Testis (tissue), 2 donors: ENCODE measurements at regions not wholly inside any gene's neighbourhood (a gene's known extent, or its start where the extent isn't known, plus 50 kb on each side); places are given as distances from the start of the nearest gene placed in this dataset.

Experiments used
- DNase-seq: peaks from one replicate; pipeline ENCODE4 v3.0.0-alpha.2; 2019
- H3K27ac ChIP-seq, 2 donors: fragments of 200-600 bp; sonication (generic); one replicate each; pipeline ENCODE4 v1.5.1; 2019
- H3K27me3 ChIP-seq: fragments of 200-600 bp; sonication (generic); one replicate; pipeline ENCODE4 v1.5.1; 2019
- H3K36me3 ChIP-seq: fragments of 200-600 bp; sonication (generic); one replicate; pipeline ENCODE4 v1.5.1; 2017; ENCODE audit warnings: low read depth; ENCODE audit errors: missing control alignments
- H3K4me1 ChIP-seq: fragments of 200-600 bp; sonication (generic); one replicate; pipeline ENCODE4 v1.5.1; 2019
- H3K4me3 ChIP-seq, 2 donors: fragments of 200-600 bp; sonication (generic); one replicate each; pipeline ENCODE4 v1.5.1; 2017 to 2019
- H3K9me3 ChIP-seq: fragments of 200-600 bp; sonication (generic); one replicate; pipeline ENCODE4 v1.5.1; 2017
- POLR2A ChIP-seq: fragments of 450-650 bp; IDR thresholded peaks from one replicate; pipeline ENCODE4 v1.6.1; 2017; ENCODE audit warnings: antibody characterized with exemption, mild to moderate bottlenecking, moderate library complexity
- WGBS, 2 donors: methylation state at CpG; one replicate each; pipeline ENCODE4 v1.1.5; 2018; 5-methylcytosine and 5-hydroxymethylcytosine counted together
- intact Hi-C: fragments of 100-400 bp; cut with DNase I; formaldehyde crosslinking; loops from one replicate; pipeline ENCODE4 v1.15.1; 2023; ENCODE audit warnings: low total_unique reads
- TF ChIP-seq, protein P1 (sequence below), 3 experiments: fragments of 450-650 bp in 2 of 3; fragments of 200-600 bp in 1 of 3; sonication (generic) in 1 of 3; IDR thresholded peaks; one replicate each; pipeline ENCODE4 v1.5.1; 2016 to 2019; ENCODE audit warnings: antibody characterized with exemption in 3 of 3, mild to moderate bottlenecking in 2 of 3, moderate library complexity in 1 of 3

DNA sequence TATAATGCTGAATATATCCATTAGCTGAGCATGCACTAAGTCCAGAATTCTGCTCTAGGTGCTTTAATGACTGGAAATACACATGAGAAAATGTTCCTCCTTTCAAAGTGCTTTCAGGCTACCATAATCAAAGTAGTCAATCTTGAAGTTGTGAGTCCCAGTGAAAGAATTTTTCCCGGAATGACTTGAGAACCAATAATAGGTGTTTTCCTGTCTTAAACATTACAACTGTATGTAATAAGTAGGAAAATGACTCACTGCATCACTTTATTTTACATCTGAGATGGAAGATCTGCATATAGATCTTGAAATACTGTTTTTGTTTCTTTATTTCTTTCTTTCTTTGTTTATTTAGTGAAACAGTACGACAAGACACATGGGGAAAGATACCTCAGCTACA is 437.4 kb upstream of the JAG1 start:
- no peaks in the 10 kb centered on the region for H3K36me3 ChIP-seq
- H3K27ac ChIP-seq, result no peak overlapping the region
- intact Hi-C loops, result no loop called here
- H3K4me1 ChIP-seq, result peaks cover 7% of the 10 kb centered on the region
- no peak for DNase-seq
- no peak overlapping the region for H3K4me3 ChIP-seq
- no peak for TF ChIP-seq POLR2A
- TF ChIP-seq, protein P1, sequence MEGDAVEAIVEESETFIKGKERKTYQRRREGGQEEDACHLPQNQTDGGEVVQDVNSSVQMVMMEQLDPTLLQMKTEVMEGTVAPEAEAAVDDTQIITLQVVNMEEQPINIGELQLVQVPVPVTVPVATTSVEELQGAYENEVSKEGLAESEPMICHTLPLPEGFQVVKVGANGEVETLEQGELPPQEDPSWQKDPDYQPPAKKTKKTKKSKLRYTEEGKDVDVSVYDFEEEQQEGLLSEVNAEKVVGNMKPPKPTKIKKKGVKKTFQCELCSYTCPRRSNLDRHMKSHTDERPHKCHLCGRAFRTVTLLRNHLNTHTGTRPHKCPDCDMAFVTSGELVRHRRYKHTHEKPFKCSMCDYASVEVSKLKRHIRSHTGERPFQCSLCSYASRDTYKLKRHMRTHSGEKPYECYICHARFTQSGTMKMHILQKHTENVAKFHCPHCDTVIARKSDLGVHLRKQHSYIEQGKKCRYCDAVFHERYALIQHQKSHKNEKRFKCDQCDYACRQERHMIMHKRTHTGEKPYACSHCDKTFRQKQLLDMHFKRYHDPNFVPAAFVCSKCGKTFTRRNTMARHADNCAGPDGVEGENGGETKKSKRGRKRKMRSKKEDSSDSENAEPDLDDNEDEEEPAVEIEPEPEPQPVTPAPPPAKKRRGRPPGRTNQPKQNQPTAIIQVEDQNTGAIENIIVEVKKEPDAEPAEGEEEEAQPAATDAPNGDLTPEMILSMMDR (IDR thresholded peaks at IDR 0.05), result no peak
- 83 to 85% methylated on average over 2 of the region's 2 CpGs for WGBS, 2 donors
- H3K9me3 ChIP-seq, result no peaks in the 10 kb centered on the region
- no peaks in the 10 kb centered on the region for H3K27me3 ChIP-seq

DNA sequence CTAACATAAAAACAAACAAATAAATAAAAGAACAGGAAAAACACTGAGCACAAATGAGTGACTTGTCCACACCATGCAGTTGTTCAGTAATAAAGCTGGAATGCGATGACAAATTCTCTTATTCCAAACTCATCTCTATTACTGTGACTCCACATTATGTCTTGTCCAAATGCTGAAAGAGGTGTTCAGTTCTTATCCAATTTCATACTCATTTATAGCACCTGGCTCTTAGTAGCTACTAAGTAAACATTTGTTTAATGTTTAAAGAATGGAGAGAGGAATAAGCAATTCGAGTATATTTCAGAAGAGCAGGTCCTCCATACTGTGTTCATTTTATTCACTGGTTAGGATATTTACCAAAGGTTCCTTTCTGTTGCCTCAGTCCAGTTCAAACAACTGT is 439.0 kb upstream of the JAG1 start:
- Histone ChIP-seq H3K36me3 (no peaks in the 10 kb centered on the region), H3K27me3 (no peaks in the 10 kb centered on the region), H3K4me3 (no peak overlapping the region), H3K9me3 (no peaks in the 10 kb centered on the region), H3K4me1 (peaks cover 5% of the 10 kb centered on the region), H3K27ac (no peak overlapping the region)
- TF ChIP-seq POLR2A, result no peak
- TF ChIP-seq, protein P1 (IDR thresholded peaks at IDR 0.05), result no peak
- intact Hi-C loops, result no loop called here
- DNase-seq, result no peak
- 83 to 96% methylated on average over 2 of the region's 2 CpGs for WGBS, 2 donors

DNA sequence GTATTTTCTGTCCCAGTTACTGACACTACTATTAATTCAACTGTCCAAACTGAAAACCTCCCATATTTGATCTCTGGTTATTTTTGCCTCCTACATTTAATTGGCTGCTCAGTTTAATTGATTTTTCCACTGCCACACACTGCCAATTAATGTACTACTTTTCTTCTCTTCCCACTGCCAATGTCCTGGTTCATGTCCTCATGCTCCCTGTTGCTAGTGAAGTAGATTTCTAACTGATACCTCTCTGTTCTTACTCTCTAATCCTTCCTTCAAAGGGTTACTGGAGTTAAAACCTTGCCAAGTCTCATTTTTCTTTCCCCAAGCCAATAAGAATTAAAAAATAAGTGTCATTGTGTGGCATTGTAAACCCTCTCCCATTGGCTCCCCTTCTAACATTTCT is 440.6 kb upstream of the JAG1 start:
- Histone ChIP-seq H3K4me1 (no peaks in the 10 kb centered on the region), H3K36me3 (no peaks in the 10 kb centered on the region), H3K4me3 (no peak overlapping the region), H3K27ac (no peak overlapping the region), H3K27me3 (no peaks in the 10 kb centered on the region), H3K9me3 (no peaks in the 10 kb centered on the region)
- TF ChIP-seq POLR2A, result no peak
- TF ChIP-seq, protein P1 (IDR thresholded peaks at IDR 0.05), result no peak
- intact Hi-C loops, result no loop called here
- no peak for DNase-seq

DNA sequence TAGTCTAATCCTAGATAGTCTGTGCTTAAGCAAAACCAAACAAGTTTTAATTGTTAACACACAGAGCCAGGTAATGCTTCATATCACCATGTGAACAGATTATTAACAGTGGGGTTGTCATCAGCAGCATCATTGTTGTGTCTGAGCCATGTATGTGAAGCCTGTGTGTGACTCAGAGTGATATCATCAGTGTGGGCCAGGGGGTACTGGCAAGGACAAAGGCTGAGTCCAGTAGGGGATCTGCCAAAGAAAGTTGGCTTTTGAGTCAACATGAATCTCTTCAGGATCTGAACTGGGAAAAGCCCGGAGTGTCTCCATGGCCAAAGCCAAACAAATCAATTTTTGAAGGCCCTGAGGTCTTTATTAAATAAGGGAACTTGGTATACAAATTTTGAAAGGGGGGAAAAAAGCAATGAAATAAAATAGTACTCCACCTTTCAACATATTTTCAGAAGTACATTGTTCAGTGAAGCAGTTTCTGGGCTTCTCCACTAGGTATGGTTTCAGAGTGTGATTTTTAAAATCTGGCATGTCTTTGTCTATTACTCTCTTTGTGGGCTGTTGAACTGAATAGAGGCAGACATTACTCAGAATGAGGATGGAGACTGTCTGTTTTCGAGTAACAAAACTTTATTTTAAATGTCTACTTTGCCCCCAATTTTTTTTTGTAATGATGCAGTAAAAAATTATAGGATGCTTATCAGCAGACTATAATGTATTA is 444.2 kb upstream of the JAG1 start:
- Histone ChIP-seq H3K4me3 (no peak overlapping the region), H3K9me3 (no peaks in the 10 kb centered on the region), H3K4me1 (no peaks in the 10 kb centered on the region), H3K36me3 (no peaks in the 10 kb centered on the region), H3K27me3 (no peaks in the 10 kb centered on the region), H3K27ac (no peak overlapping the region)
- intact Hi-C loops, result no loop called here
- no peak for DNase-seq
- 92 to 97% methylated on average over 2 of the region's 2 CpGs for WGBS, 2 donors
- TF ChIP-seq POLR2A, result no peak
- TF ChIP-seq, protein P1 (IDR thresholded peaks at IDR 0.05), result no peak

DNA sequence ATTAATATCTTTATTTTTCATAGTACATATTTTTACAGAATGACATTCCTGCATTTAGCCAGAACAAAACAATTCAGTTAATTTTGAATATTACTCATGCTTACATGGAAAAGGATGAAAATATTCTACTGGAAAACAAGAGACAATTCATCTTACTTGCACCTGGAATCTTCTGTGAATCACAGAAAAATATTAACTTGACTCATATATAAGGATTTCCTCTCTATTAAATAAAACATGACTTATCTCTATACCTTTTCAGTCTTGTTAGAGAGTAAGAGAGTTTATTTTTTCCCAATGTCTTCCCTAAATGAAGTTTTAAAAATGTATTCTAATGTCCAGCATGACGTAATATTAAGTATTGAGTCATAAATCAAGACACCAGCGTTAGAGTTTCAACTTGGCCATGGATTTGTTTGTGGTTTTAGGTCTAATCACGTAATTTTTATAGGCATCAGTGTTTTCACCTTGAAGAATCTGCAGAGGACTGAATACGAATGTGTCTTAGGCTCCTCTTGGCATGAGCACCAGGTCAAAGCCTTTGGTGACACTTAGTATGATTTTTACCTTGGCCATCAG is 445.1 kb upstream of the JAG1 start:
- H3K27ac ChIP-seq, result no peak overlapping the region
- no peaks in the 10 kb centered on the region for H3K36me3 ChIP-seq
- DNase-seq, result no peak
- TF ChIP-seq, protein P1 (IDR thresholded peaks at IDR 0.05), result no peak
- no peak for TF ChIP-seq POLR2A
- intact Hi-C loops, result no loop called here
- no peaks in the 10 kb centered on the region for H3K4me1 ChIP-seq
- H3K9me3 ChIP-seq, result no peaks in the 10 kb centered on the region
- H3K27me3 ChIP-seq, result no peaks in the 10 kb centered on the region
- H3K4me3 ChIP-seq, result no peak overlapping the region
- WGBS, 2 donors, result 81 to 88% methylated on average over 4 of the region's 4 CpGs
